SK-N-SH treated with all-trans-retinoic acid at 6 μM for 48 hours (cell line): ENCODE measurements at regions not wholly inside any gene's neighbourhood (a gene's known extent, or its start where the extent isn't known, plus 50 kb on each side); places are given as distances from the start of the nearest gene placed in this dataset.

Experiments used
- ARNTL ChIP-seq: fragments of 450-650 bp; formaldehyde crosslinking; IDR thresholded peaks from 2 replicates; pipeline ENCODE4 v1.5.0; 2020; ENCODE audit warnings: low read depth, mild to moderate bottlenecking, moderate library complexity, borderline replicate concordance
- CREB5 ChIP-seq: fragments of 250-450 bp; sonication (Bioruptor Pico); IDR thresholded peaks from 2 replicates; pipeline ENCODE4 v1.5.1; 2020; ENCODE audit warnings: low read depth, mild to moderate bottlenecking, moderate library complexity
- ESRRG ChIP-seq: fragments of 250-450 bp; sonication (Bioruptor Pico); IDR thresholded peaks from 2 replicates; pipeline ENCODE4 v1.6.1; 2021; ENCODE audit warnings: mild to moderate bottlenecking
- PATZ1 ChIP-seq: fragments of 250-450 bp; sonication (Bioruptor Pico); IDR thresholded peaks from 2 replicates; pipeline ENCODE4 v1.8.0; 2020; ENCODE audit warnings: mild to moderate bottlenecking, moderate library complexity, borderline replicate concordance
- POU6F1 ChIP-seq: fragments of 250-450 bp; sonication (Bioruptor Pico); IDR thresholded peaks from 2 replicates; pipeline ENCODE4 v1.8.0; 2021; ENCODE audit warnings: low read depth, mild to moderate bottlenecking, moderate library complexity, borderline replicate concordance
- RARB ChIP-seq: fragments of 250-450 bp; sonication (Bioruptor Pico); IDR thresholded peaks from 2 replicates; pipeline ENCODE4 v1.8.0; 2021; ENCODE audit warnings: mild to moderate bottlenecking, moderate library complexity
- TCF4 ChIP-seq: fragments of 250-450 bp; sonication (Bioruptor Pico); IDR thresholded peaks from 2 replicates; pipeline ENCODE4 v1.8.0; 2021; ENCODE audit warnings: mild to moderate bottlenecking, moderate library complexity, borderline replicate concordance
- TOX ChIP-seq: fragments of 250-450 bp; sonication (Bioruptor Pico); IDR thresholded peaks from 2 replicates; pipeline ENCODE4 v1.8.0; 2021; ENCODE audit warnings: mild to moderate bottlenecking, moderate library complexity, borderline replicate concordance
- ZFP30 ChIP-seq: fragments of 450-650 bp; formaldehyde crosslinking; IDR thresholded peaks from 2 replicates; pipeline ENCODE4 v1.5.0; 2022; ENCODE audit warnings: mild to moderate bottlenecking, moderate library complexity
- ZNF565 ChIP-seq: fragments of 450-650 bp; formaldehyde crosslinking; conservative IDR thresholded peaks from 2 replicates; pipeline ENCODE4 v1.5.0; 2020; ENCODE audit warnings: low read depth, mild to moderate bottlenecking, moderate library complexity
- ZNF70 ChIP-seq: fragments of 450-650 bp; formaldehyde crosslinking; IDR thresholded peaks from 2 replicates; pipeline ENCODE4 v1.5.0; 2020; ENCODE audit warnings: mild to moderate bottlenecking, moderate library complexity

- TF ChIP-seq CREB5 (no peak), PATZ1 (CRISPR knock-in tag) (no peak), TOX (no peak), ZNF70 (no peak), POU6F1 (no peak), ARNTL (no peak), TCF4 (CRISPR knock-in tag) (no peak), ZFP30 (no peak), ZNF565 (CRISPR knock-in tag) (no peak), ESRRG (CRISPR knock-in tag) (no peak), RARB (no peak)
These were observed 148.5 kb downstream of the SPP2 start for GRCh38 chr2:234198976-234199375.
